Thyroid gland (tissue), 4 donors: ENCODE measurements at regions not wholly inside any gene's neighbourhood (a gene's known extent, or its start where the extent isn't known, plus 50 kb on each side); places are given as distances from the start of the nearest gene placed in this dataset.
A peak's percentile ranks its signal among the peaks of the same experiment; 100 is the strongest.

Experiments used
- DNase-seq, 2 donors: peaks; one replicate each; pipeline ENCODE4 v3.0.0-alpha.2; 2019
- H3K27ac ChIP-seq, 3 donors: fragments of 200-600 bp; sonication (generic); 1 replicate in 2 of 3; 2 replicates in 1 of 3; pipeline ENCODE4 v1.5.1; 2016 to 2019; ENCODE audit warnings: mild to moderate bottlenecking in 1 of 3, moderate library complexity in 1 of 3
- H3K27me3 ChIP-seq: fragments of 200-600 bp; sonication (generic); one replicate; pipeline ENCODE4 v1.5.1; 2019
- H3K36me3 ChIP-seq, 2 donors: fragments of 200-600 bp; sonication (generic); one replicate each; pipeline ENCODE4 v1.5.1; 2016 to 2019
- H3K4me1 ChIP-seq, 2 donors: fragments of 200-600 bp; sonication (generic); one replicate each; pipeline ENCODE4 v1.5.1; 2017 to 2019
- H3K4me3 ChIP-seq, 3 donors: fragments of 200-600 bp; sonication (generic); replicated peaks in 1 of 3; 1 replicate in 2 of 3; 2 replicates in 1 of 3; pipeline ENCODE4 v1.5.1; 2016; ENCODE audit warnings: mild to moderate bottlenecking in 1 of 3
- H3K9me3 ChIP-seq: fragments of 200-600 bp; sonication (generic); one replicate; pipeline ENCODE4 v1.5.1; 2017
- POLR2A ChIP-seq, 2 donors: fragments of 450-650 bp; IDR thresholded peaks; one replicate each; pipeline ENCODE4 v1.6.1; 2017; ENCODE audit warnings: antibody characterized with exemption in 2 of 2, mild to moderate bottlenecking in 2 of 2, moderate library complexity in 1 of 2
- WGBS, 2 donors: methylation state at CpG; one replicate each; pipeline ENCODE4 v1.1.5; 2017; 5-methylcytosine and 5-hydroxymethylcytosine counted together
- intact Hi-C: fragments of 100-400 bp; cut with DNase I; formaldehyde crosslinking; loops from one replicate; pipeline ENCODE4 v1.15.1; 2023
- TF ChIP-seq, protein P1 (sequence below), 6 experiments: fragments of 200-600 bp in 3 of 6; fragments of 450-650 bp in 3 of 6; sonication (generic) in 3 of 6; IDR thresholded peaks; one replicate each; pipeline ENCODE4 v1.5.1; 2016 to 2019; ENCODE audit warnings: antibody characterized with exemption in 6 of 6, mild to moderate bottlenecking in 2 of 6, inconsistent platforms in 1 of 6, moderate library complexity in 1 of 6

DNA sequence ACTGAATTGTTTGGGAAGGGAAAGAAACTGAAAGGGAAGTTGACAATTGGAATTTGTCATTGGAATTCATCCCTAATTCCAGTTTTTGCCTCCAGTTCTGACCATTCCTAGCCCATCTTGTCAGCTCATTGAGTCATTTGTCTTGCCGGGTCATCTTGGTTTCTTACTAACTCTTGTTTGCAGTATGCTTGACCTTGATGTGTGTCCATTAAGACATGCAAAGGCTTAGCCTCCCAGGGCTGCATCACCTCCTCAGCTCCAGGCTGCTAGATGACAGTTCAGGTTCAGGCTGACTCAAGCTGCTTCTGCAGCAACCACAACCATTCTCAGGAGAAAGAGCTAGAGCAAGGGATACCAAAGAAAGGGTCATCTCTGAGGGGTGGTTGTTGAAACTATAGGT lies 151.3 kb upstream of the PTGFR start:
- H3K4me3 ChIP-seq: no peak overlapping the region
- no peak overlapping the region for H3K27ac ChIP-seq
- DNase-seq: no peak
- TF ChIP-seq POLR2A (IDR thresholded peaks at IDR 0.05): no peak
- TF ChIP-seq, protein P1, sequence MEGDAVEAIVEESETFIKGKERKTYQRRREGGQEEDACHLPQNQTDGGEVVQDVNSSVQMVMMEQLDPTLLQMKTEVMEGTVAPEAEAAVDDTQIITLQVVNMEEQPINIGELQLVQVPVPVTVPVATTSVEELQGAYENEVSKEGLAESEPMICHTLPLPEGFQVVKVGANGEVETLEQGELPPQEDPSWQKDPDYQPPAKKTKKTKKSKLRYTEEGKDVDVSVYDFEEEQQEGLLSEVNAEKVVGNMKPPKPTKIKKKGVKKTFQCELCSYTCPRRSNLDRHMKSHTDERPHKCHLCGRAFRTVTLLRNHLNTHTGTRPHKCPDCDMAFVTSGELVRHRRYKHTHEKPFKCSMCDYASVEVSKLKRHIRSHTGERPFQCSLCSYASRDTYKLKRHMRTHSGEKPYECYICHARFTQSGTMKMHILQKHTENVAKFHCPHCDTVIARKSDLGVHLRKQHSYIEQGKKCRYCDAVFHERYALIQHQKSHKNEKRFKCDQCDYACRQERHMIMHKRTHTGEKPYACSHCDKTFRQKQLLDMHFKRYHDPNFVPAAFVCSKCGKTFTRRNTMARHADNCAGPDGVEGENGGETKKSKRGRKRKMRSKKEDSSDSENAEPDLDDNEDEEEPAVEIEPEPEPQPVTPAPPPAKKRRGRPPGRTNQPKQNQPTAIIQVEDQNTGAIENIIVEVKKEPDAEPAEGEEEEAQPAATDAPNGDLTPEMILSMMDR (IDR thresholded peaks at IDR 0.05): no peak
- peaks cover 5 to 7% of the 10 kb centered on the region in 2 donors for H3K4me1 ChIP-seq
- no peaks in the 10 kb centered on the region for H3K9me3 ChIP-seq
- H3K27me3 ChIP-seq: no peaks in the 10 kb centered on the region
- H3K36me3 ChIP-seq: no peaks in the 10 kb centered on the region
- WGBS, 2 donors: 92 to 94% methylated on average over 1 of the region's 1 CpG
- intact Hi-C loops: no loop called here

DNA sequence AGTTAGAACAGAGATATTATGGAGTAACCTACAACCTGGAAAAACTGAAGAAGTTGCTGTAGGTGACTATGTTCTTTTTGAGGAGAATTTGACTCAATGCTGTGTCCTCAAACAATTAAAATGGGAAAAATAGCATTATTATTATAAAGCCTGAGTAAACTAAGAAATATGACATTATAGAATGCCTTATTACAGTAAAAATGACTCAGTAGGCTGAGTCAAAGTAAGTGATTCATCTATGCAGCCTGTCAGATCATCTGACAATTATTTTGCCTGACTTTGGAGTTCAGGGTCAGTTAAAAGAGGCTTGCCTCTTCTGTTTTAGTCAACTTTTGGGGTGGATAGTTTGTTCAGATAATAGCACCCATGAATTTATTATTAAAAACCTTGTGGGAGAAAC lies 150.8 kb upstream of the PTGFR start:
- intact Hi-C loops: no loop called here
- Histone ChIP-seq H3K4me3 (no peak overlapping the region), H3K36me3 (no peaks in the 10 kb centered on the region), H3K27me3 (no peaks in the 10 kb centered on the region), H3K9me3 (no peaks in the 10 kb centered on the region), H3K4me1 (peaks cover 2 to 4% of the 10 kb centered on the region in 2 donors), H3K27ac (no peak overlapping the region)
- DNase-seq: no peak
- TF ChIP-seq POLR2A (IDR thresholded peaks at IDR 0.05): no peak
- TF ChIP-seq, protein P1 (IDR thresholded peaks at IDR 0.05): no peak

DNA sequence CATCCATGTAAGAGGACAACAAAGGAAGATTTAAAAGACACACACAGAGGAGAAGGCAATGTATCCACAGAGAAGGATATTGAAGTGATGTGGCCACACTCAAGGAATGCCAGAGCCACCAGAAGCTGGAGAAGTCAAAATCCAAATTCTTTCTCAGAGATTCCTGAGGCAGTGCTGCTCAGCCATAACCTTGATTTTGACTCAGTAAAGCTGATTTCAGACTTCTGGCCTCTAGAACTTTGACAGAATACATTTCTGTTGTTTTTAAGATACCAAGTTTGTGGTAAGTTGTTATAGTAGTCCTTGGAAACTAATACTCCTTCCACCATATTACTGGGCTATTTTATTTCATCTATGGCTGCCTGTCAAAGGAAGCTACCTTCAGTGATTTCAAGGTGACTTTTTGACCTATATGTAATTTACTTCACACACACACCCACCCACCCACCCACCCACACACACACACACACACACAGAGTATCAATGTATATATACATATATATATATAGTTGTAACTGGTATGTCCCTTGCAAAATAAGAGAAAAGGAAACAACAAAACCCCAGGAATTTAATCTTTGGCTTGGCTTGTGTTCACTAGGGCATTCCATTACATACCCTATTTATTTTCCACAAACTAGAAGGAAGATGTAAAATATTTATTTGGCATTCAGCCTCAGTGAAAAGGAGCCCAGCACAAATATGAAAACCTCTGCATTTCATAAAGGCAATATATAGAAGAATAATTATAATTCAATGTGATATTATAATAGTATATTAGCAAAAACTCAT lies 142.1 kb upstream of the PTGFR start:
- no peak for DNase-seq
- TF ChIP-seq POLR2A (IDR thresholded peaks at IDR 0.05): no peak
- TF ChIP-seq, protein P1 (IDR thresholded peaks at IDR 0.05): no peak
- intact Hi-C loops: no loop called here
- Histone ChIP-seq H3K4me3 (no peak overlapping the region), H3K9me3 (no peaks in the 10 kb centered on the region), H3K36me3 (no peaks in the 10 kb centered on the region), H3K27ac (no peak overlapping the region), H3K27me3 (no peaks in the 10 kb centered on the region), H3K4me1 (peaks cover 13 to 16% of the 10 kb centered on the region in 2 donors)

DNA sequence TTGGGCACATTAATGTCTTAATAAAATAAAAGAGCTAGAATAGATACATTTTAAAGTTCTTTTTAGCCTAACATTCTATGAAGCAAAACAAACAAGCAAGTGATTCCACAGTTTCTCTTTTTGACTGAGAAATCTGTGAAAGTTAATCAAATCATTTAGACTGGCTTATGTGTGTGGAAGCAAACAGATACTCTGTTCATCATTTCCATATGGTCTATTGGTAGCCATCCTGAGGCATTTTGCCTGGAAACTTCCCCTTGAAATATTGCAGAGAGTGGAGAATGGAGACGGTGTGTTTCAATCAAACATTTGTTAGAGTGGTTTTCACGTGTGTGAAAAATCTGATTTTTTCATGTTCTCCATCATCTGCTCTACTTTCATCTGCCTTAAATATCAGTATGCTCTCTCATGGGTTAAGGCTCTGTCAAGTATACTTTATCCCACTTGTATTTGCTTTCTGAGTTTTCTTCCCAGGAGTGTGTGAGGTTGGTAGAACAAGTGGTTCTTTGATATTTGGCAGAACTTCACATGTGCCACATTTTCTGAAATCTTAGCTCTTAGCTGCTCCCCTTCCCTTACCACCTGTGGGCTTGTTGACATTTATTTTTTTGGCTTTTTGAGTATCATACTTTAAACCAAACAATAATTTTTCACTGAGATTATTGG lies 139.1 kb upstream of the PTGFR start:
- intact Hi-C loops: no loop called here
- Histone ChIP-seq H3K36me3 (no peaks in the 10 kb centered on the region), H3K27me3 (no peaks in the 10 kb centered on the region), H3K4me1 (peaks cover 16 to 18% of the 10 kb centered on the region in 2 donors), H3K9me3 (no peaks in the 10 kb centered on the region), H3K27ac (peak overlapping the region in 1 of 3 donors; percentile 64), H3K4me3 (no peak overlapping the region)
- WGBS, 2 donors: 18 to 35% methylated on average over 2 of the region's 2 CpGs
- TF ChIP-seq, protein P1 (IDR thresholded peaks at IDR 0.05): no peak
- no peak for TF ChIP-seq POLR2A (IDR thresholded peaks at IDR 0.05)
- no peak for DNase-seq

DNA sequence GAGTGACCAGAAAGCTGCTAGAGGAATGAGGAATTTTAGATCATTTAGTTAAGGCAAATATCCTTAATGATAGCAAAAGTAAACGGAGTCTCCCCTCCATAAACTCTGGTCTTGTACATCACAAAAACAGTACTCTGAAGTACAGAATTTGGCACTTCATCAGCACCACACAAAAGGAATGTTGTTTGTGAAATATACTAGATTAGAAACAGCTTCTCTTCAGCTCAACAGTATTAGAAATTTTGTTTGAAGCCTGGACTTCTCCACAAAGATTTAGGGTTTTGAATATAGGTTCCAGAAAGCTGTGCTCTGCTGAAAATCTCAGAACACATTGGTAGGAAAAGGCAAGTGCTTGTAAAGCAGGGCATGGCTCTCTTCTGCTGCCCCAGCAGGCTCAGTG lies 135.1 kb upstream of the PTGFR start:
- no peak for DNase-seq
- no peaks in the 10 kb centered on the region for H3K9me3 ChIP-seq
- TF ChIP-seq POLR2A (IDR thresholded peaks at IDR 0.05): no peak
- TF ChIP-seq, protein P1 (IDR thresholded peaks at IDR 0.05): no peak
- H3K27ac ChIP-seq: no peak overlapping the region
- no peaks in the 10 kb centered on the region for H3K36me3 ChIP-seq
- no peak overlapping the region for H3K4me3 ChIP-seq
- intact Hi-C loops: no loop called here
- no peaks in the 10 kb centered on the region for H3K27me3 ChIP-seq
- WGBS, 2 donors: 27 to 37% methylated on average over 1 of the region's 1 CpG
- peaks cover 16 to 23% of the 10 kb centered on the region in 2 donors for H3K4me1 ChIP-seq
